ENCODE measurements at regions not wholly inside any gene's neighbourhood (a gene's known extent, or its start where the extent isn't known, plus 50 kb on each side); places are given as distances from the start of the nearest gene placed in this dataset.

DNA sequence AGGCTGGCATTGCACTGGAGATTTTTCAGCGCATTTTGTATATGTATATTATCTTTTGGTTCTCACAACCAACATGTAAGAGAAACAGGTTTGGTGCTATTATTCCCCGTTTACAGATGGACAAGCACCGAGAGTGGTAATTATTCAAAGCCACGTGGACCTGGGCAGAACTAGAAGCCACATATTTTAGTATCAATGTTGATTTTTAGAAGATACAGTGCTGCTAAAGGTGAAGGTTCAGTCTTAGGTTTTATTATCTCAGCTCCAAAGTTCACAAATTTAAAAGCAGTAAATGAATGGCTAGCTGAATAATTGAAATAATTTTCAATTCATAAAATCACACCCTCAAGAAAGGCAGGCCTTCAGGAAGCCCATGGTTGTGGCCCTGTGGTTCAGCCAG lies 400.6 kb upstream of the ID2 start:
- no peak for TF ChIP-seq POLR2A (IDR thresholded peaks at IDR 0.05)
- TF ChIP-seq, protein P1, sequence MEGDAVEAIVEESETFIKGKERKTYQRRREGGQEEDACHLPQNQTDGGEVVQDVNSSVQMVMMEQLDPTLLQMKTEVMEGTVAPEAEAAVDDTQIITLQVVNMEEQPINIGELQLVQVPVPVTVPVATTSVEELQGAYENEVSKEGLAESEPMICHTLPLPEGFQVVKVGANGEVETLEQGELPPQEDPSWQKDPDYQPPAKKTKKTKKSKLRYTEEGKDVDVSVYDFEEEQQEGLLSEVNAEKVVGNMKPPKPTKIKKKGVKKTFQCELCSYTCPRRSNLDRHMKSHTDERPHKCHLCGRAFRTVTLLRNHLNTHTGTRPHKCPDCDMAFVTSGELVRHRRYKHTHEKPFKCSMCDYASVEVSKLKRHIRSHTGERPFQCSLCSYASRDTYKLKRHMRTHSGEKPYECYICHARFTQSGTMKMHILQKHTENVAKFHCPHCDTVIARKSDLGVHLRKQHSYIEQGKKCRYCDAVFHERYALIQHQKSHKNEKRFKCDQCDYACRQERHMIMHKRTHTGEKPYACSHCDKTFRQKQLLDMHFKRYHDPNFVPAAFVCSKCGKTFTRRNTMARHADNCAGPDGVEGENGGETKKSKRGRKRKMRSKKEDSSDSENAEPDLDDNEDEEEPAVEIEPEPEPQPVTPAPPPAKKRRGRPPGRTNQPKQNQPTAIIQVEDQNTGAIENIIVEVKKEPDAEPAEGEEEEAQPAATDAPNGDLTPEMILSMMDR (IDR thresholded peaks at IDR 0.05), result no peak

All from adrenal gland (tissue), 5 donors.